NCI-H2081 treated with DMSO at 0.1 percent for 48 hours (cell line): ENCODE measurements at regions not wholly inside any gene's neighbourhood (a gene's known extent, or its start where the extent isn't known, plus 50 kb on each side); places are given as distances from the start of the nearest gene placed in this dataset.
A peak's percentile ranks its signal among the peaks of the same experiment; 100 is the strongest.

Source experiments
- DNase-seq: peaks from one replicate; lab custom pipeline; 2025; lab: John Stamatoyannopoulos, UW

GRCh38 chr3:39000008-39000450 is 51.7 kb downstream of the SCN11A start:
- DNase-seq: peak; percentile 39

GRCh38 chr3:38998086-38998485 is 53.7 kb downstream of the SCN11A start:
- DNase-seq: no peak

- no peak for DNase-seq
These were observed 55.6 kb downstream of the SCN11A start for GRCh38 chr3:38996193-38996592.

GRCh38 chr3:38994251-38994650 is 57.5 kb downstream of the SCN11A start:
- DNase-seq: no peak

GRCh38 chr3:38992117-38992760 is 59.5 kb downstream of the SCN11A start:
- no peak for DNase-seq

- DNase-seq: no peak
These were observed 61.1 kb downstream of the SCN11A start for GRCh38 chr3:38990621-38991020.

- no peak for DNase-seq
These were observed 61.7 kb downstream of the SCN11A start for GRCh38 chr3:38989917-38990510.

- no peak for DNase-seq
These were observed 62.8 kb downstream of the SCN11A start for GRCh38 chr3:38988955-38989354.

GRCh38 chr3:38987456-38987855 is 64.3 kb downstream of the SCN11A start:
- DNase-seq: no peak

- DNase-seq: no peak
These were observed 64.8 kb downstream of the SCN11A start for GRCh38 chr3:38986901-38987300.

- no peak for DNase-seq
These were observed 65.8 kb downstream of the SCN11A start for GRCh38 chr3:38985981-38986380.

- no peak for DNase-seq
These were observed 66.2 kb downstream of the SCN11A start for GRCh38 chr3:38985581-38985980.

- no peak for DNase-seq
These were observed 67.0 kb downstream of the SCN11A start for GRCh38 chr3:38984731-38985130.

GRCh38 chr3:38984110-38984509 is 67.6 kb downstream of the SCN11A start:
- DNase-seq: no peak

GRCh38 chr3:38980938-38981337 is 70.8 kb downstream of the SCN11A start:
- no peak for DNase-seq

GRCh38 chr3:38978729-38979128 is 73.0 kb downstream of the SCN11A start:
- DNase-seq: no peak

GRCh38 chr3:38970851-38971638 is 80.7 kb downstream of the SCN11A start:
- DNase-seq: no peak

- DNase-seq: no peak
These were observed 82.2 kb downstream of the SCN11A start for GRCh38 chr3:38969317-38970235.

- no peak for DNase-seq
These were observed 82.9 kb downstream of the SCN11A start for GRCh38 chr3:38968891-38969290.

GRCh38 chr3:38968403-38968802 is 83.3 kb downstream of the SCN11A start:
- no peak for DNase-seq

- DNase-seq: no peak
These were observed 84.1 kb downstream of the SCN11A start for GRCh38 chr3:38967693-38967989.
